Cardiac muscle cell (in vitro differentiated cells and primary cell): ENCODE measurements at regions not wholly inside any gene's neighbourhood (a gene's known extent, or its start where the extent isn't known, plus 50 kb on each side); places are given as distances from the start of the nearest gene placed in this dataset.
A peak's percentile ranks its signal among the peaks of the same experiment; 100 is the strongest.

Experiments
- DNase-seq, 2 donors: peaks; one replicate each; pipeline versions ENCODE4 v3.0.0 to v3.0.0-alpha.2; 2010 to 2017; ENCODE audit warnings: low read depth in 1 of 2, low spot score in 1 of 2
- H3K27ac ChIP-seq: fragments of 200-600 bp; sonication (generic); 2 replicates; pipeline ENCODE4 v1.5.1; 2016
- H3K27me3 ChIP-seq: fragments of 200-600 bp; sonication (generic); 2 replicates; pipeline ENCODE4 v1.6.0; 2016; ENCODE audit warnings: control low read depth
- H3K36me3 ChIP-seq: fragments of 200-600 bp; sonication (generic); 2 replicates; pipeline ENCODE4 v1.5.1; 2016; ENCODE audit warnings: control low read depth
- H3K4me1 ChIP-seq: fragments of 200-600 bp; sonication (generic); 2 replicates; pipeline ENCODE4 v1.8.1; 2017; ENCODE audit warnings: low read depth, mild to moderate bottlenecking, mixed run types
- H3K4me3 ChIP-seq: fragments of 200-600 bp; sonication (generic); 2 replicates; pipeline ENCODE4 v1.5.1; 2016; ENCODE audit warnings: mild to moderate bottlenecking
- H3K9me3 ChIP-seq: fragments of 200-600 bp; sonication (generic); 2 replicates; pipeline ENCODE4 v1.5.1; 2017; ENCODE audit warnings: low read depth, mild to moderate bottlenecking, control low read depth
- TF ChIP-seq, protein P1 (sequence below): IDR thresholded peaks from 2 replicates; pipeline ENCODE4 v1.5.1; 2012; ENCODE audit warnings: low read depth, mild to moderate bottlenecking, low read length

DNA sequence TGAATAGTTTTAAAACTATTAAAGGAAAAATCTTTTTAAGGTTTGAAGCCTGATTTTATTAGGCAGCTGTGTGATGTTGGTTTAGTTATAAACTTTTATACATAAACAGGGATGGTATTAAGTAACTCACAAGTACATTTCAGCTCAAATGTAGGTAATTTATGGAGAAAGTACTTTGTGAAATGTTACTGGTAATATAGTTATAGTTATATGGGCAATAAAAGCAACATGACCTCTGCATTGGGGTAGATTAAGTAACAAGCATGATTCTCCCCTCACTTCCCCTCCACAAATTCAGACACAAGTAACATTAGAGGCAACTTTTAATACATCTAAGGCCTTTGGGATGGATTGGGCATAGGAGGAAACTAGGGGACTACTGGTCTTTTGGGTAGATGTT, 154.3 kb upstream of the ID4 start:
- Histone ChIP-seq H3K9me3 (no peaks in the 10 kb centered on the region), H3K4me3 (no peak overlapping the region), H3K27ac (no peak overlapping the region), H3K4me1 (no peaks in the 10 kb centered on the region), H3K36me3 (no peaks in the 10 kb centered on the region), H3K27me3 (no peaks in the 10 kb centered on the region)
- DNase-seq, result no peak
- TF ChIP-seq, protein P1, sequence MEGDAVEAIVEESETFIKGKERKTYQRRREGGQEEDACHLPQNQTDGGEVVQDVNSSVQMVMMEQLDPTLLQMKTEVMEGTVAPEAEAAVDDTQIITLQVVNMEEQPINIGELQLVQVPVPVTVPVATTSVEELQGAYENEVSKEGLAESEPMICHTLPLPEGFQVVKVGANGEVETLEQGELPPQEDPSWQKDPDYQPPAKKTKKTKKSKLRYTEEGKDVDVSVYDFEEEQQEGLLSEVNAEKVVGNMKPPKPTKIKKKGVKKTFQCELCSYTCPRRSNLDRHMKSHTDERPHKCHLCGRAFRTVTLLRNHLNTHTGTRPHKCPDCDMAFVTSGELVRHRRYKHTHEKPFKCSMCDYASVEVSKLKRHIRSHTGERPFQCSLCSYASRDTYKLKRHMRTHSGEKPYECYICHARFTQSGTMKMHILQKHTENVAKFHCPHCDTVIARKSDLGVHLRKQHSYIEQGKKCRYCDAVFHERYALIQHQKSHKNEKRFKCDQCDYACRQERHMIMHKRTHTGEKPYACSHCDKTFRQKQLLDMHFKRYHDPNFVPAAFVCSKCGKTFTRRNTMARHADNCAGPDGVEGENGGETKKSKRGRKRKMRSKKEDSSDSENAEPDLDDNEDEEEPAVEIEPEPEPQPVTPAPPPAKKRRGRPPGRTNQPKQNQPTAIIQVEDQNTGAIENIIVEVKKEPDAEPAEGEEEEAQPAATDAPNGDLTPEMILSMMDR, result no peak

DNA sequence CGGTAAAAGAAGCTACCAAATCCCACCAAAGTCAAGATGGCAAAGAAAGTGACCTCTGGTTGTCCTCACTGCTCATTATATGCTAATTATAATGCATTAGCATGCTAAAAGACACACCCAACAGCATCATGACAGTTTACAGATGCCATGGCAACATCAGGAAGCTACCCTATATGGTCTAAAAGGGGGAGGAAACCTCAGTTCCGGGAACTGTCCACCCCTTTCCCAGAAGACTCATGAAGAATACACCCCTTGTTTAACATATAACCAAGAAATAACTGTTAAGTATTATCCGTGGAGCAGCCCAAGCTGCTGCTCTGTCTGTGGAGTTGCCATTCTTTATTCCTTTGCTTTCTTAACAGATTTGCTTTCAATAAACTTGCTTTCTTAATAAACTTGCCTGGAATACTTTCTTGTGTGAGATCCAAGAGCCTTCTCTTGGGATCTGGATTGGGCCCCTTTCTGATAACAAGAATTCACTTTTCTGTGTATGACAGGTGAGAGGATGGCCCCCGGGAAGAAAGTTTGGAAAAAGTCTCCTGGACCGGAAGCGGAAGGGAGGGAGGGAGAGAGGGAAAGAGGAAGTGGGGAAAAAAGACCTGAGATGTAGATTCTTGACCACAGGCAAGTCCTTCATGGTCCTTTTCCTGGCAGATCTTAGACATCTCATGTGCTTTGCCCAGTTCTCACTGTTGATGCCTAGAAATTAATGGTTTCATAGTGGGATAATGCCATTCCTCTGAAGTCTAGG, 146.7 kb upstream of the ID4 start:
- Histone ChIP-seq H3K4me1 (no peaks in the 10 kb centered on the region), H3K27me3 (no peaks in the 10 kb centered on the region), H3K36me3 (no peaks in the 10 kb centered on the region), H3K27ac (no peak overlapping the region), H3K9me3 (no peaks in the 10 kb centered on the region), H3K4me3 (no peak overlapping the region)
- DNase-seq, result no peak
- TF ChIP-seq, protein P1, result no peak

DNA sequence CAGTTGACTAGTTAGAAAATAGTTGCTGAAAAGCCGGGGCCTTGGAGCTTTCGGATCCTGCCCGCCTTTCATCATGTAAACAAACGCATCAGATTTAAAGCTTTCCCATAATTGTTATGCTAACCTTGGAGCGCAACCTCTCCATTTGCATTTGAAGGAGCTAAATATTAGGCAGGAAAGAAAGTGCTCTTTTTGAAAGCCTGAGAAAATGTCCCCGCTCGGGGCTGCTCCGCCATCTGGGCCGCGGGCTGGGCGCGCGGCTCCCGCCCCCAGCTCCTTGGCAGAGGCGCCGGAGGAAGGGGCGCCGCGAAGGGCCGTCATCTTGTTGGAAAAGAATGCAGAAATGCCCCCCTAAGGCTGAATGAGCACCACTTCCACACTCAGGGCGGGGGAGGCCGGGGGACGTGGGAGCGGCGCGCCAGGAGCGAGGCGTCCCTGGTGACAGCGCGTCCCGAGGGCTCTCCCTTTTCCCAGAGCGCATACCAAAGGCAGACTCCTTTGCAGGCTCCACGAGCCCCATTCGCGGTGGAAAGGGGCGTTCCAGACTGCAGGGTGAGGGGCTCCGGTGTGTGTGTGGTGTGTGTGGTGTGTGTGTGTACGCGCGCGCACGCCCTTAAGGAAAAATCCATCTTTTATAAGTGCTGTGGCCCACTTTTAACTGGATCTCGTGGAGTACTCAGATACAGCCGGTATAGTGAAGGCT, 145.6 kb upstream of the ID4 start:
- no peak overlapping the region for H3K27ac ChIP-seq
- H3K9me3 ChIP-seq, result no peaks in the 10 kb centered on the region
- peak overlapping the region; percentile 29 for H3K4me3 ChIP-seq
- TF ChIP-seq, protein P1, result no peak
- H3K27me3 ChIP-seq, result no peaks in the 10 kb centered on the region
- peak; percentile 29 to 66 for DNase-seq
- no peaks in the 10 kb centered on the region for H3K36me3 ChIP-seq
- no peaks in the 10 kb centered on the region for H3K4me1 ChIP-seq

DNA sequence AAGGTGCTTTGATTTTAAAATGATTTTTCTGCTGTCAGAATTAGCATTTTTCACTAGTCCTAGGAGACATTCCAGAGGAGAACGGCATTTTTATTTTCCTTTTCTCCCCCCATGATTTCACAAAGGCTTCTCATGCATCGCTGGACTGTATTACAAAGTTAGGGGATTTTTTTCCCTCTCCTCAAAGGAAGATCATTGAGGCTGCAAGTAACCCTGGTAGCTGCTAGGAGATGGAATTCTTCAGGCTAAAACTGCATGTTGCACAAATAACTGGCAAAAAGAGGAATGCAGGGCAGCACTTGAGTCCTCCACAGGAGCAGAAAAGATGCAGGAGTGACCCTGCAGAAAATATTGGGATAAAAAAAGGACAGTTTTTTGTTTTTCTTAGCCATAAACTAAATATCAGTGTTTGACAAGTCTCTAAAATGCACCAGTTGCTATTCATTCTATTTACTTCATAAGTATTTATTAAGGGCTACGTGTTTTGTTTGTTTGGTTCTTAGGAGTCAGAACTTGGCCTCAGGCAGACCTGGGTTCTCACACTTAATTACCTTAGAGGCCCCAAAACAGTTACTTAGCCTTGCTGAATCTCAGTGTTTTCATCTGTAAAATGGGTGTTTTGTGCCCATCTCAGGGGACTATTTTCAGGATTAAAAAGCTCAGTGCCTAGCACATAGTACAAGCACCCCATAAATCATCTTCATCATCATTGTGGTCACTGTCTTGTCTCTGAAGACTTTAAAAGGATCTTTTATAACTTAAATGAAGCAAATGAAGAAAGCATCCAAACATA, 144.5 kb upstream of the ID4 start:
- no peak for DNase-seq
- Histone ChIP-seq H3K36me3 (no peaks in the 10 kb centered on the region), H3K27me3 (no peaks in the 10 kb centered on the region), H3K27ac (no peak overlapping the region), H3K4me1 (no peaks in the 10 kb centered on the region), H3K4me3 (no peak overlapping the region), H3K9me3 (no peaks in the 10 kb centered on the region)
- TF ChIP-seq, protein P1, result no peak

DNA sequence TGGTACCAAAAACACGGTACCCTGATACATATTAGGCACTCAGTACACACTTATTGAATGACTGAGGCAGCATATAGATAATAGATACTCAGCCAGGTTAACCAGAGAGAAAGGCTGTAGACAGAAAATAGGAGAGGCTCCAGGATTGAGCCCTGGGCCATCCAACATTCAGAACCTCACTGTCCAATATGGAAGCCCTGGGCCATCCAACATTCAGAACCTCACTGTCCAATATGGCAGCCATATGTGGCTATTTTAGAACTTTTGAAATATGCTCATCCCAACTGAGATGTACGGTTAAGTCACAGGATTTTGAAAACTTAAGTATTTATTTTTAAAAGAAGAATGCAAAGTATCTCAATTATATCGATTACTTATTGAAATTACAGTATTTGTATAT, 142.5 kb upstream of the ID4 start:
- Histone ChIP-seq H3K27me3 (no peaks in the 10 kb centered on the region), H3K9me3 (no peaks in the 10 kb centered on the region), H3K27ac (no peak overlapping the region), H3K4me3 (no peak overlapping the region), H3K4me1 (no peaks in the 10 kb centered on the region), H3K36me3 (no peaks in the 10 kb centered on the region)
- TF ChIP-seq, protein P1, result no peak
- DNase-seq, result no peak
